ENCODE measurements at regions not wholly inside any gene's neighbourhood (a gene's known extent, or its start where the extent isn't known, plus 50 kb on each side); places are given as distances from the start of the nearest gene placed in this dataset.

- H3K4me3 Mint-ChIP-seq, result no peak overlapping the region
- DNase-seq, result no peak
- H3K4me1 Mint-ChIP-seq, result peaks cover 0 to 1% (median 0%) of the 10 kb centered on the region in 4 donors
- POLR2A ChIA-PET, result no interaction called here
- peaks cover 0 to 1% (median 0%) of the 10 kb centered on the region in 5 donors for H3K27me3 Mint-ChIP-seq
- H3K9me3 Mint-ChIP-seq, result peaks cover 0 to 9% (median 0%) of the 10 kb centered on the region in 9 donors
- H3K27ac Mint-ChIP-seq, result no peak overlapping the region
- no peak for ATAC-seq
- no peaks in the 10 kb centered on the region for H3K36me3 Mint-ChIP-seq
Measured at GRCh38 chr5:56558131-56558745, 257.1 kb upstream of the MAP3K1 start.

- no peak for ATAC-seq
- H3K4me1 Mint-ChIP-seq, result peaks cover 0 to 1% (median 0%) of the 10 kb centered on the region in 4 donors
- no peak overlapping the region for H3K4me3 Mint-ChIP-seq
- no peak for DNase-seq
- POLR2A ChIA-PET, result no interaction called here
- no peaks in the 10 kb centered on the region for H3K36me3 Mint-ChIP-seq
- H3K27me3 Mint-ChIP-seq, result peaks cover 0 to 1% (median 0%) of the 10 kb centered on the region in 5 donors
- H3K27ac Mint-ChIP-seq, result no peak overlapping the region
- H3K9me3 Mint-ChIP-seq, result peaks cover 0 to 9% (median 0%) of the 10 kb centered on the region in 9 donors
Measured at GRCh38 chr5:56557198-56557597, 258.2 kb upstream of the MAP3K1 start.

- POLR2A ChIA-PET, result no interaction called here
- peaks cover 0 to 3% (median under 1%) of the 10 kb centered on the region in 4 donors for H3K4me1 Mint-ChIP-seq
Measured at GRCh38 chr5:56552612-56553268, 262.6 kb upstream of the MAP3K1 start.

GRCh38 chr5:56550227-56550626, 265.1 kb upstream of the MAP3K1 start:
- POLR2A ChIA-PET, result no interaction called here
- Mint-ChIP-seq H3K27ac (no peak overlapping the region), H3K4me1 (peaks cover 0 to 3% (median 0%) of the 10 kb centered on the region in 4 donors), H3K4me3 (no peak overlapping the region), H3K36me3 (no peaks in the 10 kb centered on the region), H3K27me3 (no peaks in the 10 kb centered on the region), H3K9me3 (peaks cover 0 to 2% (median 0%) of the 10 kb centered on the region in 9 donors)
- ATAC-seq, result no peak
- no peak for DNase-seq

More at GRCh38 chr5:56552612-56553268, 262.6 kb upstream of the MAP3K1 start:
- Mint-ChIP-seq H3K9me3 (peaks cover 0 to 2% (median 0%) of the 10 kb centered on the region in 9 donors), H3K27me3 (peaks cover 0 to 1% (median 0%) of the 10 kb centered on the region in 5 donors), H3K4me3 (no peak overlapping the region), H3K36me3 (no peaks in the 10 kb centered on the region), H3K27ac (no peak overlapping the region)
- DNase-seq (no peak), ATAC-seq (no peak)

- Mint-ChIP-seq H3K36me3 (no peaks in the 10 kb centered on the region), H3K27me3 (no peaks in the 10 kb centered on the region), H3K9me3 (peaks cover 0 to 2% (median 0%) of the 10 kb centered on the region in 9 donors), H3K27ac (no peak overlapping the region), H3K4me3 (no peak overlapping the region), H3K4me1 (peaks cover 0 to 8% (median 0%) of the 10 kb centered on the region in 4 donors)
- ATAC-seq, result no peak
- POLR2A ChIA-PET, result no interaction called here
- DNase-seq, result no peak
Measured at GRCh38 chr5:56549096-56549886, 266.1 kb upstream of the MAP3K1 start.

GRCh38 chr5:56545016-56545415, 270.3 kb upstream of the MAP3K1 start:
- Mint-ChIP-seq H3K27ac (no peak overlapping the region), H3K36me3 (no peaks in the 10 kb centered on the region), H3K4me3 (no peak overlapping the region), H3K9me3 (no peaks in the 10 kb centered on the region), H3K27me3 (no peaks in the 10 kb centered on the region), H3K4me1 (peaks cover 5 to 17% (median 8%) of the 10 kb centered on the region in 4 donors)
- POLR2A ChIA-PET, result no interaction called here
- DNase-seq, result no peak
- no peak for ATAC-seq

GRCh38 chr5:56543441-56544388, 271.6 kb upstream of the MAP3K1 start:
- H3K4me1 Mint-ChIP-seq, result peaks cover 5 to 14% (median 8%) of the 10 kb centered on the region in 4 donors
- POLR2A ChIA-PET, result interaction anchor here (0.6 kb wide), 1 partner anchor 582 kb away, joined by 3 read pairs; no protein-coding TSS in a partner anchor
- H3K36me3 Mint-ChIP-seq, result no peaks in the 10 kb centered on the region
- no peak for ATAC-seq
- DNase-seq, result no peak
- H3K9me3 Mint-ChIP-seq, result no peaks in the 10 kb centered on the region
- no peak overlapping the region for H3K4me3 Mint-ChIP-seq
- H3K27me3 Mint-ChIP-seq, result no peaks in the 10 kb centered on the region
- peak overlapping the region in 1 of 10 donors; percentile 48 for H3K27ac Mint-ChIP-seq

- Mint-ChIP-seq H3K4me3 (no peak overlapping the region), H3K27me3 (no peaks in the 10 kb centered on the region), H3K4me1 (peaks cover 5 to 14% (median 8%) of the 10 kb centered on the region in 4 donors), H3K9me3 (no peaks in the 10 kb centered on the region), H3K36me3 (no peaks in the 10 kb centered on the region), H3K27ac (no peak overlapping the region)
- DNase-seq (no peak), ATAC-seq (no peak)
- POLR2A ChIA-PET, result no interaction called here
Measured at GRCh38 chr5:56540266-56540665, 275.1 kb upstream of the MAP3K1 start.

- DNase-seq (no peak), ATAC-seq (no peak)
- no peak overlapping the region for H3K27ac Mint-ChIP-seq
- H3K36me3 Mint-ChIP-seq, result no peaks in the 10 kb centered on the region
- H3K4me1 Mint-ChIP-seq, result peaks cover 5 to 13% (median 8%) of the 10 kb centered on the region in 4 donors
- POLR2A ChIA-PET, result no interaction called here
- H3K27me3 Mint-ChIP-seq, result no peaks in the 10 kb centered on the region
- no peak overlapping the region for H3K4me3 Mint-ChIP-seq
- H3K9me3 Mint-ChIP-seq, result no peaks in the 10 kb centered on the region
Measured at GRCh38 chr5:56538580-56538979, 276.8 kb upstream of the MAP3K1 start.

GRCh38 chr5:56535347-56535746, 280.0 kb upstream of the MAP3K1 start:
- H3K4me3 Mint-ChIP-seq, result no peak overlapping the region
- no peak overlapping the region for H3K27ac Mint-ChIP-seq
- no peaks in the 10 kb centered on the region for H3K27me3 Mint-ChIP-seq
- H3K36me3 Mint-ChIP-seq, result no peaks in the 10 kb centered on the region
- peaks cover 0 to 5% (median 4%) of the 10 kb centered on the region in 4 donors for H3K4me1 Mint-ChIP-seq
- ATAC-seq (no peak), DNase-seq (no peak)
- POLR2A ChIA-PET, result no interaction called here
- no peaks in the 10 kb centered on the region for H3K9me3 Mint-ChIP-seq

- ATAC-seq (no peak), DNase-seq (no peak)
- Mint-ChIP-seq H3K9me3 (no peaks in the 10 kb centered on the region), H3K36me3 (no peaks in the 10 kb centered on the region), H3K4me1 (peaks cover 0 to 5% (median 4%) of the 10 kb centered on the region in 4 donors), H3K27me3 (no peaks in the 10 kb centered on the region), H3K27ac (peak overlapping the region in 1 of 10 donors; percentile 11), H3K4me3 (no peak overlapping the region)
- POLR2A ChIA-PET, result no interaction called here
Measured at GRCh38 chr5:56534102-56534829, 281.1 kb upstream of the MAP3K1 start.

GRCh38 chr5:56532466-56532865, 282.9 kb upstream of the MAP3K1 start:
- Mint-ChIP-seq H3K36me3 (no peaks in the 10 kb centered on the region), H3K4me1 (peaks cover 0 to 5% (median 4%) of the 10 kb centered on the region in 4 donors), H3K27me3 (no peaks in the 10 kb centered on the region), H3K27ac (no peak overlapping the region), H3K4me3 (no peak overlapping the region), H3K9me3 (no peaks in the 10 kb centered on the region)
- POLR2A ChIA-PET, result interaction anchor here (0.8 kb wide), 1 partner anchor 283 kb away, joined by 3 read pairs; the partner anchor contains the start of gene MAP3K1
- DNase-seq, result no peak
- ATAC-seq, result no peak
